ENCODE measurements at regions not wholly inside any gene's neighbourhood (a gene's known extent, or its start where the extent isn't known, plus 50 kb on each side); places are given as distances from the start of the nearest gene placed in this dataset.

DNA sequence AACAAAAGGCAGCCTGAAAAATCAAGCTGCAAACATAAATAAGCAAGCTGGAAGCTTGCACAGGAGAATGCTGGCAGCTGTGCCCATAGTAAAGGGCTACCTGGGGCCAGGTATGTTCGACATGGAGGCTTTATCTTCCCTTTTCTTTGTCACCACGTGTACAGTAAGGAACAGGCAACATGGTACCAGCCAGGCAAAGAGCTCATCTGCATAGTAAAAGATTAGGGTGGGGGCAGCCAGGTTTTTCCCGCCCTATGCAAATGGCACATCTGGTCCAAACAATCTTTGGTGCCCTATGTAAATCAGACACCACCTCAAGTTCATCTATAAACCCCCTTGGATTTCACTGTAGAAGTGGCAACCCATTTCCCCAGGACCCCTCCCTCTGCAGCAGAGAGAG, 625.1 kb downstream of the TYW1 start:
- Histone ChIP-seq H3K27ac (no peak overlapping the region), H3K4me1 (peaks cover 0 to 5% (median 0%) of the 10 kb centered on the region in 4 donors), H3K27me3 (peaks cover 0 to 34% of the 10 kb centered on the region in 2 donors), H3K9me3 (no peaks in the 10 kb centered on the region), H3K4me3 (no peak overlapping the region), H3K36me3 (no peaks in the 10 kb centered on the region)
- DNase-seq: no peak
- TF ChIP-seq, protein P1, sequence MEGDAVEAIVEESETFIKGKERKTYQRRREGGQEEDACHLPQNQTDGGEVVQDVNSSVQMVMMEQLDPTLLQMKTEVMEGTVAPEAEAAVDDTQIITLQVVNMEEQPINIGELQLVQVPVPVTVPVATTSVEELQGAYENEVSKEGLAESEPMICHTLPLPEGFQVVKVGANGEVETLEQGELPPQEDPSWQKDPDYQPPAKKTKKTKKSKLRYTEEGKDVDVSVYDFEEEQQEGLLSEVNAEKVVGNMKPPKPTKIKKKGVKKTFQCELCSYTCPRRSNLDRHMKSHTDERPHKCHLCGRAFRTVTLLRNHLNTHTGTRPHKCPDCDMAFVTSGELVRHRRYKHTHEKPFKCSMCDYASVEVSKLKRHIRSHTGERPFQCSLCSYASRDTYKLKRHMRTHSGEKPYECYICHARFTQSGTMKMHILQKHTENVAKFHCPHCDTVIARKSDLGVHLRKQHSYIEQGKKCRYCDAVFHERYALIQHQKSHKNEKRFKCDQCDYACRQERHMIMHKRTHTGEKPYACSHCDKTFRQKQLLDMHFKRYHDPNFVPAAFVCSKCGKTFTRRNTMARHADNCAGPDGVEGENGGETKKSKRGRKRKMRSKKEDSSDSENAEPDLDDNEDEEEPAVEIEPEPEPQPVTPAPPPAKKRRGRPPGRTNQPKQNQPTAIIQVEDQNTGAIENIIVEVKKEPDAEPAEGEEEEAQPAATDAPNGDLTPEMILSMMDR (IDR thresholded peaks at IDR 0.05): no peak
- intact Hi-C loops (cut with DNase I; ENCODE audit: low total_unique reads): no loop called here

DNA sequence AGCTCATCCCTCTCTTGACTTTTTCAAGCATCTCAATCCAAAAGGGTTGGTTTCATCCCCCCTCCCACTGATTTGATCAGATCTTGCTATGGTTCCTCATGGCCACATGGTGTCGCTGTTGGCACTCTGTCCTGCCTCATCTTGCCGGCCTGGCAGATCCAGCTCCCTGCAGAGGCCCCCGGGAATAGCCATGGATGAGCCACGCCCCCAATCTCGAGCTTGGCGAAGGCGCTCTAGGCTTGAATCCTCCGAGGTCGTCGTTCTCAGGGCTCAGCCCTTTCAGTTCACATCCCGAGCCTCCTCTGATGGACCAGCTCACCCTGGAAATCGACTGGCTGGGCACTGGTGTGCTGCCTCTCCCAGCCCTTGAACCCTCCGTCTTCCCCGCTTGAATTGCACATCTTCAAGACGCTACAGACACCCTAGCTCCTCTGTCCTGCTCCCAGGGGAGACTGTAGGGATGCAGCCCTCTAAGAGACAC, 628.7 kb downstream of the TYW1 start:
- intact Hi-C loops (cut with DNase I; ENCODE audit: low total_unique reads): no loop called here
- H3K4me1 ChIP-seq: peaks cover 0 to 5% (median 0%) of the 10 kb centered on the region in 4 donors
- peaks cover 0 to 22% of the 10 kb centered on the region in 2 donors for H3K27me3 ChIP-seq
- H3K27ac ChIP-seq: no peak overlapping the region
- no peaks in the 10 kb centered on the region for H3K36me3 ChIP-seq
- H3K9me3 ChIP-seq: no peaks in the 10 kb centered on the region
- TF ChIP-seq, protein P1 (IDR thresholded peaks at IDR 0.05): peak; percentile 56 to 62
- no peak overlapping the region for H3K4me3 ChIP-seq
- peak; percentile 33 to 71 for DNase-seq

DNA sequence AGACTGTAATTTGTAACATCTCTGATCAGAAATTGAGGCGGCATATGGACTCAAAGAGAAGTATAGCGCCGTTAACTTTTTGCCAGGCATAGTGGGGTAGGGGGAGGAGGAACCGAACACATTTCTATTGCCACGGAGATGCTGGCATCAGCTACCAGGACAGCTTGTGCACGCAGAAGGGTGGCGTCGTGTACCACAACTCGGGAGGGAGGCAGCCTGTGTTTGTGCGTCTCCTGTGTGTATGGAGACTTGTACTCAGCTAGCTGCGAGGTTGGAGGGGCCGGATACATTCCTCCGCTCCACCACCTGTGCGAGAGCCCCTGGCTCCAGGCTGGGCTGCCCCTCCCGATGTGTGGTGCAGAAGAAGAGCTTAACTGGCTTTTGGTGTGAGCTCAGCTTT, 634.8 kb downstream of the TYW1 start:
- Histone ChIP-seq H3K27me3 (no peaks in the 10 kb centered on the region), H3K36me3 (no peaks in the 10 kb centered on the region), H3K4me1 (no peaks in the 10 kb centered on the region), H3K4me3 (no peak overlapping the region), H3K27ac (no peak overlapping the region), H3K9me3 (no peaks in the 10 kb centered on the region)
- DNase-seq: no peak
- intact Hi-C loops (cut with DNase I; ENCODE audit: low total_unique reads): no loop called here
- TF ChIP-seq, protein P1 (IDR thresholded peaks at IDR 0.05): no peak

DNA sequence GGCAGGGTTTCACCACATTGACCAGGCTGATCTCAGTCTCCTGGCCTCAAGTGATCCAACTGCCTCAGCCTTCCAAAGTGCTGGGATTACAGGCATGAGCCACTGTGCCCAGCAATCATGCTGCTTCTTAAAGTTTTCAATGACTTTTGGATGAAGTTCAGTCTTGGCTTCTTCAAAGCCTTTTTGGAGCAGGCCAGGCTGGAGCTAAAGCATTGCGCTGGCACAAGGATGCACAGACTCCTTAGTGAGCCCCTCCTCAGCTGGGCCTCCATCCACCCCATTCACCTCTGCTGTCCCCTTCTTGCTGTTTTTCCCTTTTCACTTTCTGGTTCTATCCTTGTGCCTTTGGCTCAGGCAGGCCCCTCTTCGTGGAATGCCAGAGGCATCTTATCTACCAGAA, 638.6 kb downstream of the TYW1 start:
- no peaks in the 10 kb centered on the region for H3K27me3 ChIP-seq
- H3K4me1 ChIP-seq: no peaks in the 10 kb centered on the region
- H3K4me3 ChIP-seq: no peak overlapping the region
- peaks cover 0 to 3% (median 0%) of the 10 kb centered on the region in 3 donors for H3K9me3 ChIP-seq
- intact Hi-C loops (cut with DNase I; ENCODE audit: low total_unique reads): no loop called here
- H3K36me3 ChIP-seq: no peaks in the 10 kb centered on the region
- H3K27ac ChIP-seq: no peak overlapping the region
- TF ChIP-seq, protein P1 (IDR thresholded peaks at IDR 0.05): no peak
- DNase-seq: no peak

DNA sequence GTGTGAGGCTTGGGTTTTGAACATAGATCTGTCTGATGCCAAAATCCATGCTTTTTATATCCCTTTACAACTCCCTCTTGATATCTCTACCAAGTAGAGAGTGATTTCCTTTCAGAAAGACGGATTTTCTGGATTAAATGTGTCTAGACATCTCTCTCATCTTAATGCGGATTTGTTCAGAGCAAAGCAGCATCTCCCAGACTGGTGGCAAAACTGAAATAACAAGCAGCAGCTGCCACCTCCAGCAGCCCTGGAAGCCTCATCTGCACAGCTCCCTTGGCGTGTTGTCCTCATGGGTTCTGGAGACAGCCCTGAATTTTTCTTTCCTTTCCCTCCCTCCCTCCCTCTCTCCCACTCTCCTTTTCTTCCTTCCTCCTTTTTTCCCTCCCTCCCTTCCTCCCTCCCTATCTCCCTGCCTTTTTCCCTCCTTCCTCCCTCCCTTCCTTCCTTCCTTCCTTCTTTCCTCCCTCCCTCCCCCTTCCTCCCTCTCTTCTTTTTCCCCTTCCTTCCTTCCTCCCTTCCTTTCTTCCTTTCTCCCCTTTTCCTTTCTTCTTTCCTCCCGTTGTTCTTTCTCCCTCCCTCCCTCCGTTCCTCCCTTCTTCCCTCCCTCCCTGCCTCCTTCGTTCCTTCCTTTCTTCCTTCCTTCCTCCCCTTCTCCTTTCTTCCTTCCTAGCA, 639.9 kb downstream of the TYW1 start:
- Histone ChIP-seq H3K4me1 (no peaks in the 10 kb centered on the region), H3K4me3 (no peak overlapping the region), H3K27me3 (no peaks in the 10 kb centered on the region), H3K9me3 (peaks cover 0 to 3% (median 0%) of the 10 kb centered on the region in 3 donors), H3K27ac (no peak overlapping the region), H3K36me3 (no peaks in the 10 kb centered on the region)
- intact Hi-C loops (cut with DNase I; ENCODE audit: low total_unique reads): no loop called here
- TF ChIP-seq, protein P1 (IDR thresholded peaks at IDR 0.05): no peak
- no peak for DNase-seq
